ENCODE measurements at regions not wholly inside any gene's neighbourhood (a gene's known extent, or its start where the extent isn't known, plus 50 kb on each side); places are given as distances from the start of the nearest gene placed in this dataset.

- TF ChIP-seq CTCF (conservative IDR thresholded peaks at IDR 0.05; ENCODE audit: low read length) (no peak), EZH2phosphoT487 (IDR thresholded peaks at IDR 0.05; ENCODE audit: borderline replicate concordance, low read depth, low read length) (no peak)
Measured at GRCh38 chr1:48127735-48128685, 94.5 kb upstream of the SLC5A9 start.
